Tibial nerve (tissue), 4 donors: ENCODE measurements at regions not wholly inside any gene's neighbourhood (a gene's known extent, or its start where the extent isn't known, plus 50 kb on each side); places are given as distances from the start of the nearest gene placed in this dataset.

ENCODE experiments used
- DNase-seq, 2 donors: peaks; one replicate each; pipeline ENCODE4 v3.0.0-alpha.2; 2019; ENCODE audit warnings: low spot score in 2 of 2
- H3K27ac ChIP-seq, 4 donors: fragments of 200-600 bp; sonication (generic) in 3 of 4; one replicate each; pipeline ENCODE4 v1.5.1; 2017 to 2019; ENCODE audit warnings: mild to moderate bottlenecking in 1 of 4
- H3K27me3 ChIP-seq, 2 donors: fragments of 200-600 bp; sonication (generic) in 1 of 2; one replicate each; pipeline versions ENCODE4 v1.5.1 to v1.6.0; 2017 to 2019
- H3K36me3 ChIP-seq, 3 donors: fragments of 200-600 bp; sonication (generic); one replicate each; pipeline ENCODE4 v1.5.1; 2018 to 2019
- H3K4me1 ChIP-seq, 4 donors: fragments of 200-600 bp; sonication (generic) in 3 of 4; one replicate each; pipeline ENCODE4 v1.5.1; 2017 to 2019
- H3K4me3 ChIP-seq, 4 donors: fragments of 200-600 bp; sonication (generic) in 3 of 4; one replicate each; pipeline ENCODE4 v1.5.1; 2017 to 2019; ENCODE audit warnings: mild to moderate bottlenecking in 1 of 4, moderate library complexity in 1 of 4
- H3K9me3 ChIP-seq, 4 donors: fragments of 200-600 bp; sonication (generic) in 3 of 4; one replicate each; pipeline ENCODE4 v1.5.1; 2017 to 2019
- CTCF ChIP-seq, 5 experiments: fragments of 200-600 bp in 3 of 5; fragments of 450-650 bp in 2 of 5; sonication (generic) in 3 of 5; IDR thresholded peaks; one replicate each; pipeline ENCODE4 v1.5.1; 2016 to 2019; ENCODE audit warnings: antibody characterized with exemption in 5 of 5, mild to moderate bottlenecking in 3 of 5, moderate library complexity in 2 of 5
- EP300 ChIP-seq, 2 donors: sonication (generic); formaldehyde crosslinking; IDR thresholded peaks; one replicate each; pipeline ENCODE4 v1.6.1; 2017; ENCODE audit warnings: antibody characterized with exemption in 2 of 2, mild to moderate bottlenecking in 1 of 2
- POLR2A ChIP-seq, 2 donors: fragments of 450-650 bp; IDR thresholded peaks; one replicate each; pipeline ENCODE4 v1.6.1; 2017; ENCODE audit warnings: antibody characterized with exemption in 2 of 2, mild to moderate bottlenecking in 2 of 2, moderate library complexity in 2 of 2
- WGBS, 2 donors: methylation state at CpG; one replicate each; pipeline ENCODE4 v1.1.5; 2018; 5-methylcytosine and 5-hydroxymethylcytosine counted together

DNA sequence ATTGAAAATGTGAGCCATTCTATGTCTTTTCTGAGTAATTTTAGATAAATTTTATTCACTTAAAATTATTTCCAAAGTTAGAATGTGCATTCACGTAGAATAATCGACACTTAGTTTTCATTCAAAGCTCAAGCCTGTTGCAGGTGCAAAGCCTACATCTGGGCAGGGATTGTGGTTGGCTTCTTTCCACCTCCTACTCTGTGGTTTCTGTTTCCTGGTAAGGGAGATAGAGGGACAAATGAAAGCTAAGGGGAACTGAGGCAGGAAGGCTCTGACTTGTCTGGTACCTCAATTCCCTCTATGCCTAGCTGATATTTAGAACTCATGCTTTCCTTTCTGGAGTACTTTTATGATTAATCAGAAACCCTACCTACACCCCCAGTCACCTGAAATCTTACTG is 251.2 kb upstream of the DPYD start:
- TF ChIP-seq EP300 (IDR thresholded peaks at IDR 0.05) (no peak), POLR2A (IDR thresholded peaks at IDR 0.05) (no peak), CTCF (IDR thresholded peaks at IDR 0.05) (no peak)
- Histone ChIP-seq H3K27ac (no peak overlapping the region), H3K36me3 (no peaks in the 10 kb centered on the region), H3K4me3 (no peak overlapping the region), H3K27me3 (no peaks in the 10 kb centered on the region), H3K9me3 (no peaks in the 10 kb centered on the region), H3K4me1 (no peaks in the 10 kb centered on the region)
- 70 to 75% methylated on average over 2 of the region's 2 CpGs for WGBS, 2 donors
- DNase-seq, result no peak

DNA sequence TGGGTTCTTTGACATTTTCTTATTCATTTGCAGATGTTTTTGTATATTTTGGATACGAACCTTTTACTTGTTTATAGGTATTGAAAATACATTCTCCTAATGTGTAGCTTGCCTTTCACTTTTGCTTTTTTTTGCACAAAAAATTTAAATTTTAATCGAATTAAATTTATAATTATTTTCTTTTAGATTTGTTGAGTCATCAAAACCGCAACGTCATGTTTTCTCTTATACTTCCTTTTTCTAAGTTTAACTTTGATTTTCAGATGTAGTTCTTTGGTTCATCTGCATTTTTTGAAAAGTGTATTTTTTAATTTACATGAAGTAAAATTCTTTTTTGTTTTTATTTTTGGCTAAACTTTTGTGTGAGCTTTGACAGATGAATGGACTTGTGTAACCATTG is 243.7 kb upstream of the DPYD start:
- 71 to 85% methylated on average over 4 of the region's 4 CpGs for WGBS, 2 donors

GRCh38 chr1:98157524-98158313 is 236.9 kb upstream of the DPYD start:
- no peak overlapping the region for H3K4me3 ChIP-seq
- no peak overlapping the region for H3K27ac ChIP-seq
- no peak for DNase-seq
- H3K4me1 ChIP-seq, result no peaks in the 10 kb centered on the region
- H3K27me3 ChIP-seq, result no peaks in the 10 kb centered on the region
- peaks cover 0 to 2% (median under 1%) of the 10 kb centered on the region in 4 donors for H3K9me3 ChIP-seq
- WGBS, 2 donors, result 51 to 56% methylated on average over 2 of the region's 2 CpGs
- TF ChIP-seq POLR2A (IDR thresholded peaks at IDR 0.05) (no peak), EP300 (IDR thresholded peaks at IDR 0.05) (no peak), CTCF (IDR thresholded peaks at IDR 0.05) (no peak)
- no peaks in the 10 kb centered on the region for H3K36me3 ChIP-seq

More for the DNA sequence above, 243.7 kb upstream of the DPYD start:
- Histone ChIP-seq H3K27me3 (no peaks in the 10 kb centered on the region), H3K36me3 (no peaks in the 10 kb centered on the region), H3K4me1 (no peaks in the 10 kb centered on the region), H3K4me3 (no peak overlapping the region), H3K9me3 (no peaks in the 10 kb centered on the region), H3K27ac (no peak overlapping the region)
- DNase-seq, result no peak
- TF ChIP-seq CTCF (IDR thresholded peaks at IDR 0.05) (no peak), EP300 (IDR thresholded peaks at IDR 0.05) (no peak), POLR2A (IDR thresholded peaks at IDR 0.05) (no peak)

GRCh38 chr1:98147280-98147679 is 226.4 kb upstream of the DPYD start:
- Histone ChIP-seq H3K9me3 (peaks cover 0 to 19% (median 0%) of the 10 kb centered on the region in 4 donors), H3K4me3 (no peak overlapping the region), H3K36me3 (no peaks in the 10 kb centered on the region), H3K27me3 (no peaks in the 10 kb centered on the region), H3K27ac (no peak overlapping the region), H3K4me1 (no peaks in the 10 kb centered on the region)
- no peak for TF ChIP-seq EP300 (IDR thresholded peaks at IDR 0.05)
- no peak for TF ChIP-seq POLR2A (IDR thresholded peaks at IDR 0.05)
- no peak for DNase-seq

- peaks cover 0 to 7% (median 0%) of the 10 kb centered on the region in 4 donors for H3K9me3 ChIP-seq
- WGBS, 2 donors, result 67 to 87% methylated on average over 2 of the region's 2 CpGs
Observed at GRCh38 chr1:98145655-98146054, 224.8 kb upstream of the DPYD start.

More at GRCh38 chr1:98145655-98146054, 224.8 kb upstream of the DPYD start:
- TF ChIP-seq CTCF (IDR thresholded peaks at IDR 0.05) (no peak), EP300 (IDR thresholded peaks at IDR 0.05) (no peak), POLR2A (IDR thresholded peaks at IDR 0.05) (no peak)
- no peaks in the 10 kb centered on the region for H3K27me3 ChIP-seq
- H3K36me3 ChIP-seq, result no peaks in the 10 kb centered on the region
- no peak for DNase-seq
- H3K27ac ChIP-seq, result no peak overlapping the region
- no peaks in the 10 kb centered on the region for H3K4me1 ChIP-seq
- no peak overlapping the region for H3K4me3 ChIP-seq
